HepG2 (cell line): ENCODE measurements at regions not wholly inside any gene's neighbourhood (a gene's known extent, or its start where the extent isn't known, plus 50 kb on each side); places are given as distances from the start of the nearest gene placed in this dataset.

Experiments
- ATAC-seq: fragments of 200-7000 bp; cut with Tn5 transposase; 3 replicates; pipeline ENCODE4 v1.9.1; 2020; ENCODE audit warnings: mild to moderate bottlenecking, moderate library complexity
- BruUV-seq: library from RNA; stranded (reverse); fragments of 400-500 nt; replicated peaks from 2 replicates; lab custom pipeline; 2021; lab: Mats Ljungman, UMichigan
- CTCF ChIA-PET: fragments of 300-600 bp; formaldehyde crosslinking; extraction: SDS; loops from one replicate; lab custom pipeline; 2021; ENCODE audit warnings: low total read pairs, inconsistent platforms, low intra/inter-chr PET ratio; lab: Yijun Ruan, JAX
- POLR2A ChIA-PET: fragments of 350-600 bp; sonication (Branson Sonifier 250); formaldehyde crosslinking; loops from one replicate; lab custom pipeline; 2020; ENCODE audit warnings: antibody characterized with exemption, inconsistent platforms; lab: Yijun Ruan, JAX
- DNase-seq: peaks from one replicate; pipeline ENCODE4 v3.0.0-alpha.2; 2015; ENCODE audit warnings: low spot score
- FAIRE-seq: peaks from 3 replicates; lab custom pipeline; 2011; peaks lifted over from hg19 to GRCh38; lab: Jason Lieb, UNC
- H2AFZ ChIP-seq: one replicate; pipeline ENCODE4 v1.6.1; 2011; ENCODE audit warnings: low read length, inconsistent platforms
- H3K27ac ChIP-seq: fragments of 300-600 bp; 3 replicates; pipeline ENCODE4 v1.8.0; 2011; ENCODE audit warnings: mixed run types, mild to moderate bottlenecking, mixed read lengths, low read length, inconsistent platforms; ENCODE audit not compliant: insufficient read depth; ENCODE audit errors: extremely low read length
- H3K27me3 ChIP-seq, 2 experiments: fragments of 200-600 bp in 1 of 2; 2 replicates in 1 of 2; 3 replicates in 1 of 2; pipeline versions ENCODE4 v1.6.0 to v1.8.0; 2011; ENCODE audit warnings: low read length in 2 of 2, mild to moderate bottlenecking in 2 of 2, moderate library complexity in 2 of 2, inconsistent platforms in 1 of 2; ENCODE audit not compliant: insufficient read depth in 2 of 2, control insufficient read depth in 1 of 2
- H3K36me3 ChIP-seq, 2 experiments: fragments of 200-600 bp in 1 of 2; replicated peaks in 1 of 2; 2 replicates in 1 of 2; 3 replicates in 1 of 2; pipeline versions ENCODE4 v1.5.1 to v1.8.0; 2011; ENCODE audit warnings: low read length in 2 of 2, inconsistent platforms in 1 of 2; ENCODE audit not compliant: insufficient read depth in 2 of 2, control insufficient read depth in 1 of 2
- H3K4me1 ChIP-seq: 2 replicates; pipeline ENCODE4 v1.5.1; 2012; ENCODE audit warnings: low read length, inconsistent platforms; ENCODE audit not compliant: insufficient read depth
- H3K4me2 ChIP-seq: 2 replicates; pipeline ENCODE4 v1.6.0; 2011; ENCODE audit warnings: low read depth, low read length, inconsistent platforms
- H3K4me3 ChIP-seq, 3 experiments: fragments of 200-600 bp in 1 of 3; sonication (generic), shearing (Covaris generic) in 1 of 3; replicated peaks in 1 of 3; 2 replicates each; pipeline ENCODE4 v1.5.1; 2011 to 2016; ENCODE audit warnings: low read length in 3 of 3, inconsistent platforms in 2 of 3, low read depth in 2 of 3, mild to moderate bottlenecking in 2 of 3, control low read depth in 1 of 3, mixed read lengths in 1 of 3; ENCODE audit not compliant: insufficient read depth in 1 of 3
- H3K79me2 ChIP-seq: one replicate; pipeline ENCODE4 v1.6.1; 2011; ENCODE audit warnings: low read length, inconsistent platforms; ENCODE audit not compliant: insufficient read depth
- H3K9ac ChIP-seq: 2 replicates; pipeline ENCODE4 v1.6.0; 2011; ENCODE audit warnings: mild to moderate bottlenecking, low read depth, low read length, inconsistent platforms; ENCODE audit not compliant: insufficient read depth
- H3K9me3 ChIP-seq: 2 replicates; pipeline ENCODE4 v1.5.1; 2012; ENCODE audit warnings: mild to moderate bottlenecking, low read length
- H4K20me1 ChIP-seq: 2 replicates; pipeline ENCODE4 v1.6.0; 2011; ENCODE audit warnings: inconsistent platforms, mild to moderate bottlenecking, low read length, moderate library complexity; ENCODE audit not compliant: insufficient read depth
- AHR ChIP-seq: IDR thresholded peaks from 2 replicates; pipeline ENCODE4 v1.6.1; 2018; ENCODE audit warnings: missing genetic modification reagents, missing compliant biosample characterization
- CBX5 ChIP-seq: sonication (generic); formaldehyde crosslinking; IDR thresholded peaks from 2 replicates; pipeline ENCODE4 v1.4.0; 2020; ENCODE audit warnings: missing genetic modification reagents, borderline replicate concordance
- GATA4 ChIP-seq: sonication (generic); IDR thresholded peaks from 2 replicates; pipeline ENCODE4 v1.6.1; 2016; ENCODE audit warnings: antibody characterized with exemption, low read depth, borderline replicate concordance
- ZNF234 ChIP-seq: sonication (generic); formaldehyde crosslinking; conservative IDR thresholded peaks from 2 replicates; pipeline ENCODE4 v1.5.1; 2020; ENCODE audit warnings: mild to moderate bottlenecking, missing genetic modification reagents
- WGBS: methylation state at CpG from one replicate; pipeline ENCODE4 v1.1.6; 2017; ENCODE audit warnings: low lambda C conversion rate; 5-methylcytosine and 5-hydroxymethylcytosine counted together
- in situ Hi-C: cut with HindIII; loops from 2 replicates; pipeline ENCODE4 v1.10.0; 2017; ENCODE audit warnings: low pct_unique_long_range_greater_than_20kb; ENCODE audit not compliant: extremely low pct_ligation_motif_present
- intact Hi-C: fragments of 100-400 bp; cut with micrococcal nuclease; formaldehyde crosslinking; loops from one replicate; pipeline ENCODE4 v1.10.0; 2022; ENCODE audit not compliant: unreplicated experiment
- TF ChIP-seq, protein P1 (sequence below): sonication (generic); formaldehyde crosslinking; IDR thresholded peaks from 2 replicates; pipeline ENCODE4 v1.4.0; 2020; ENCODE audit warnings: mild to moderate bottlenecking, missing genetic modification reagents
- TF ChIP-seq, protein P2 (sequence below): sonication (generic); formaldehyde crosslinking; IDR thresholded peaks from 2 replicates; pipeline ENCODE4 v1.4.0; 2020; ENCODE audit warnings: mild to moderate bottlenecking, low read depth, missing genetic modification reagents

- ATAC-seq (no peak), FAIRE-seq (no peak), DNase-seq (no peak)
- WGBS: 1% methylated on average over 4 of the region's 4 CpGs
- BruUV-seq: no TSS peak
- POLR2A ChIA-PET: no interaction called here
- Histone ChIP-seq H3K27ac (no peak overlapping the region), H3K9ac (no peak overlapping the region), H3K4me3 (no peak overlapping the region), H4K20me1 (no peaks in the 10 kb centered on the region), H3K79me2 (no peaks in the 10 kb centered on the region), H3K27me3 (no peaks in the 10 kb centered on the region), H3K36me3 (no peaks in the 10 kb centered on the region), H2AFZ (no peak overlapping the region), H3K4me2 (no peak overlapping the region), H3K9me3 (no peaks in the 10 kb centered on the region), H3K4me1 (no peaks in the 10 kb centered on the region)
- CTCF ChIA-PET: no interaction called here
- TF ChIP-seq AHR (CRISPR knock-in tag) (no peak), ZNF234 (CRISPR knock-in tag) (no peak), GATA4 (no peak), CBX5 (CRISPR knock-in tag) (no peak)
- TF ChIP-seq, protein P1, sequence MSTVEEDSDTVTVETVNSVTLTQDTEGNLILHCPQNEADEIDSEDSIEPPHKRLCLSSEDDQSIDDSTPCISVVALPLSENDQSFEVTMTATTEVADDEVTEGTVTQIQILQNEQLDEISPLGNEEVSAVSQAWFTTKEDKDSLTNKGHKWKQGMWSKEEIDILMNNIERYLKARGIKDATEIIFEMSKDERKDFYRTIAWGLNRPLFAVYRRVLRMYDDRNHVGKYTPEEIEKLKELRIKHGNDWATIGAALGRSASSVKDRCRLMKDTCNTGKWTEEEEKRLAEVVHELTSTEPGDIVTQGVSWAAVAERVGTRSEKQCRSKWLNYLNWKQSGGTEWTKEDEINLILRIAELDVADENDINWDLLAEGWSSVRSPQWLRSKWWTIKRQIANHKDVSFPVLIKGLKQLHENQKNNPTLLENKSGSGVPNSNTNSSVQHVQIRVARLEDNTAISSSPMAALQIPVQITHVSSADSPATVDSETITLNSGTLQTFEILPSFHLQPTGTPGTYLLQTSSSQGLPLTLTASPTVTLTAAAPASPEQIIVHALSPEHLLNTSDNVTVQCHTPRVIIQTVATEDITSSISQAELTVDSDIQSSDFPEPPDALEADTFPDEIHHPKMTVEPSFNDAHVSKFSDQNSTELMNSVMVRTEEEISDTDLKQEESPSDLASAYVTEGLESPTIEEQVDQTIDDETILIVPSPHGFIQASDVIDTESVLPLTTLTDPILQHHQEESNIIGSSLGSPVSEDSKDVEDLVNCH (CRISPR knock-in tag): no peak
- TF ChIP-seq, protein P2, sequence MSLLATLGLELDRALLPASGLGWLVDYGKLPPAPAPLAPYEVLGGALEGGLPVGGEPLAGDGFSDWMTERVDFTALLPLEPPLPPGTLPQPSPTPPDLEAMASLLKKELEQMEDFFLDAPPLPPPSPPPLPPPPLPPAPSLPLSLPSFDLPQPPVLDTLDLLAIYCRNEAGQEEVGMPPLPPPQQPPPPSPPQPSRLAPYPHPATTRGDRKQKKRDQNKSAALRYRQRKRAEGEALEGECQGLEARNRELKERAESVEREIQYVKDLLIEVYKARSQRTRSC: no peak
- intact Hi-C loops (no loop called here), in situ Hi-C loops (no loop called here)
Observed at GRCh38 chr12:67451206-67451605, 182.0 kb downstream of the CAND1 start.
